Gastroesophageal sphincter (tissue), 4 donors: ENCODE measurements at regions not wholly inside any gene's neighbourhood (a gene's known extent, or its start where the extent isn't known, plus 50 kb on each side); places are given as distances from the start of the nearest gene placed in this dataset.
"Not testable (repeated sequence)": the region's sequence is repeated elsewhere in the genome, so short reads cannot be mapped to it uniquely, and the experiment has no call there.

ENCODE experiments used
- ATAC-seq: fragments of 150-250 bp; one replicate; pipeline ENCODE4 v1.9.1; 2016; ENCODE audit warnings: mild to moderate bottlenecking, moderate library complexity
- H3K27ac ChIP-seq, 4 donors: fragments of 200-600 bp; sonication (generic) in 3 of 4; 1 replicate in 3 of 4; 2 replicates in 1 of 4; pipeline ENCODE4 v1.5.1; 2016 to 2019
- H3K27me3 ChIP-seq: fragments of 200-600 bp; sonication (generic); one replicate; pipeline ENCODE4 v1.5.1; 2019
- H3K36me3 ChIP-seq, 2 donors: fragments of 200-600 bp; sonication (generic); one replicate each; pipeline ENCODE4 v1.5.1; 2019; ENCODE audit warnings: control low read depth in 1 of 2
- H3K4me1 ChIP-seq, 3 donors: fragments of 200-600 bp; sonication (generic); 1 replicate in 2 of 3; 2 replicates in 1 of 3; pipeline ENCODE4 v1.5.1; 2016 to 2019; ENCODE audit warnings: control low read depth in 2 of 3
- H3K4me3 ChIP-seq, 2 donors: fragments of 200-600 bp; sonication (generic); one replicate each; pipeline ENCODE4 v1.5.1; 2019; ENCODE audit warnings: mild to moderate bottlenecking in 1 of 2, moderate library complexity in 1 of 2
- H3K9me3 ChIP-seq, 3 donors: fragments of 200-600 bp; sonication (generic); one replicate each; pipeline ENCODE4 v1.5.1; 2017 to 2019; ENCODE audit warnings: control low read depth in 2 of 3
- EP300 ChIP-seq: sonication (generic); formaldehyde crosslinking; IDR thresholded peaks from one replicate; pipeline ENCODE4 v1.6.1; 2017; ENCODE audit warnings: antibody characterized with exemption, mild to moderate bottlenecking
- POLR2A ChIP-seq, 2 donors: fragments of 450-650 bp; IDR thresholded peaks; one replicate each; pipeline ENCODE4 v1.6.1; 2017; ENCODE audit warnings: antibody characterized with exemption in 2 of 2, mild to moderate bottlenecking in 2 of 2, moderate library complexity in 1 of 2
- POLR2AphosphoS5 ChIP-seq: sonication (generic); formaldehyde crosslinking; IDR thresholded peaks from one replicate; pipeline ENCODE4 v1.6.1; 2017; ENCODE audit warnings: antibody characterized with exemption
- WGBS, 2 donors: methylation state at CpG; one replicate each; pipeline ENCODE4 v1.1.5; 2018; ENCODE audit warnings: low coverage in 1 of 2; 5-methylcytosine and 5-hydroxymethylcytosine counted together
- TF ChIP-seq, protein P1 (sequence below), 4 experiments: fragments of 200-600 bp in 2 of 4; fragments of 450-650 bp in 2 of 4; sonication (generic) in 1 of 4; IDR thresholded peaks; one replicate each; pipeline ENCODE4 v1.5.1; 2017 to 2019; ENCODE audit warnings: antibody characterized with exemption in 4 of 4, mild to moderate bottlenecking in 2 of 4, moderate library complexity in 2 of 4

DNA sequence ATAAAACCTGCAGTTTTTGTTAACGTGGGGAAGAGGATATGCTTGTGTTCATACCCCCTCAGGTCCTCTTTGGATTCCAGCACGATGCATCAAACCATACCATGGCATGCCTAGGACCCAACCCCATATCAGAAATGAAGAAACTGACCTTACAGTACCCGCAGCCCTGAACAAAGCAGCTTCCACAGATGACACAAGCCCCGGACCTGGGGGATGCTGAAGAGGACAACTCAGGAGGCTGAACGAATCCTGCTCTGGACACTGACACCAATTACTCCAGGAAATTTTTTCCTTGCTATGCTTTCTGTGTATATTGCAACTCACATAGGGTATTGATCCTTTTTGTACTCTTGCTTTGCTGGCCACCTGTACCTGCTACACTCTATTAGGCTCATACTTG is 129.6 kb downstream of the ZNF675 start:
- no peak overlapping the region for H3K4me3 ChIP-seq
- ATAC-seq: no peak
- no peaks in the 10 kb centered on the region for H3K27me3 ChIP-seq
- TF ChIP-seq EP300 (no peak), POLR2A (IDR thresholded peaks at IDR 0.05) (no peak), POLR2AphosphoS5 (no peak)
- TF ChIP-seq, protein P1, sequence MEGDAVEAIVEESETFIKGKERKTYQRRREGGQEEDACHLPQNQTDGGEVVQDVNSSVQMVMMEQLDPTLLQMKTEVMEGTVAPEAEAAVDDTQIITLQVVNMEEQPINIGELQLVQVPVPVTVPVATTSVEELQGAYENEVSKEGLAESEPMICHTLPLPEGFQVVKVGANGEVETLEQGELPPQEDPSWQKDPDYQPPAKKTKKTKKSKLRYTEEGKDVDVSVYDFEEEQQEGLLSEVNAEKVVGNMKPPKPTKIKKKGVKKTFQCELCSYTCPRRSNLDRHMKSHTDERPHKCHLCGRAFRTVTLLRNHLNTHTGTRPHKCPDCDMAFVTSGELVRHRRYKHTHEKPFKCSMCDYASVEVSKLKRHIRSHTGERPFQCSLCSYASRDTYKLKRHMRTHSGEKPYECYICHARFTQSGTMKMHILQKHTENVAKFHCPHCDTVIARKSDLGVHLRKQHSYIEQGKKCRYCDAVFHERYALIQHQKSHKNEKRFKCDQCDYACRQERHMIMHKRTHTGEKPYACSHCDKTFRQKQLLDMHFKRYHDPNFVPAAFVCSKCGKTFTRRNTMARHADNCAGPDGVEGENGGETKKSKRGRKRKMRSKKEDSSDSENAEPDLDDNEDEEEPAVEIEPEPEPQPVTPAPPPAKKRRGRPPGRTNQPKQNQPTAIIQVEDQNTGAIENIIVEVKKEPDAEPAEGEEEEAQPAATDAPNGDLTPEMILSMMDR (IDR thresholded peaks at IDR 0.05): no peak
- H3K36me3 ChIP-seq: no peaks in the 10 kb centered on the region
- no peak overlapping the region for H3K27ac ChIP-seq
- no peaks in the 10 kb centered on the region for H3K9me3 ChIP-seq
- H3K4me1 ChIP-seq: no peaks in the 10 kb centered on the region
- 76 to 84% methylated on average over 5 of the region's 5 CpGs for WGBS, 2 donors

DNA sequence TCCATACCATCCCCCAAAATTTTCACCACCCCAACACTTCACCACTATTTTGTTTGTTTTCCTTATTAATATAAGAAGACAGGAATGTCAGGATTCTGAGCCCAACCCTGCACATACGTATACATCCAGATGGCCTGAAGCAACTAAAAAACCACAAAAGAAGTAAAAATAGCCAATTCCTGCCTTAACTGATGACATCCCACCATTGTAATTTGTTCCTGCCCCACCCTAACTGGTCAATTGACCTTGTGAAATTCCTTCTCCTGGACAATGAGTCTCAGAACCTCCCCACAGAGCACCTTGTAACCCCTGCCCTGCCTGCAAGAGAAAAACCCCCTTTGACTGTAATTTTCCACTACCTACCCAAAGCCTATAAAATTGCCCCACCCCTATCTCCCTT is 132.5 kb downstream of the ZNF675 start:
- Histone ChIP-seq H3K36me3 (no peaks in the 10 kb centered on the region), H3K9me3 (no peaks in the 10 kb centered on the region), H3K4me3 (no peak overlapping the region), H3K27me3 (no peaks in the 10 kb centered on the region), H3K27ac (no peak overlapping the region), H3K4me1 (no peaks in the 10 kb centered on the region)
- 70 to 78% methylated on average over 1 of the region's 1 CpG for WGBS, 2 donors
- ATAC-seq: no peak
- no peak for TF ChIP-seq POLR2A (IDR thresholded peaks at IDR 0.05)
- no peak for TF ChIP-seq EP300
- TF ChIP-seq, protein P1 (IDR thresholded peaks at IDR 0.05): no peak
- no peak for TF ChIP-seq POLR2AphosphoS5

DNA sequence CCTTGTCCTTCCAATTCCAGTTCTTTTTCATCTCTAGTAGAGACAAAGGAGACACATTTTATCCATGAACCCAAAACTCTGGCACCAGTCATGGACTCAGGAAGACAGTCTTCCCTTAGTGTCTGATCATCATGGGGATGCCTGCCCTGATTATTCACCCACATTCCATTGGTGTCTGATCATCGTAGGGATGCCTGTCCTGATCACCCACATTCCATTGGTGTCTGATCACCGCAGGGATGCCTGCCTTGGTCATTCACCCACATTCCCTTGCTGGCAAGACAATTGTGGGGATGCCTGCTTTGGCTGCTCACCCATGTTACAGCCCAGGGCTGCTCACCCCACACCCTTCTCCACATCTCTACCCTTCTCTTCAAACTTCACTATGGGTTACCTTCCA is 136.9 kb downstream of the ZNF675 start:
- H3K27ac ChIP-seq, H3K9me3 ChIP-seq, H3K4me1 ChIP-seq, ATAC-seq, H3K36me3 ChIP-seq, H3K27me3 ChIP-seq, H3K4me3 ChIP-seq: not testable (repeated sequence)
- WGBS, 2 donors: 63 to 73% methylated on average over 2 of the region's 2 CpGs

DNA sequence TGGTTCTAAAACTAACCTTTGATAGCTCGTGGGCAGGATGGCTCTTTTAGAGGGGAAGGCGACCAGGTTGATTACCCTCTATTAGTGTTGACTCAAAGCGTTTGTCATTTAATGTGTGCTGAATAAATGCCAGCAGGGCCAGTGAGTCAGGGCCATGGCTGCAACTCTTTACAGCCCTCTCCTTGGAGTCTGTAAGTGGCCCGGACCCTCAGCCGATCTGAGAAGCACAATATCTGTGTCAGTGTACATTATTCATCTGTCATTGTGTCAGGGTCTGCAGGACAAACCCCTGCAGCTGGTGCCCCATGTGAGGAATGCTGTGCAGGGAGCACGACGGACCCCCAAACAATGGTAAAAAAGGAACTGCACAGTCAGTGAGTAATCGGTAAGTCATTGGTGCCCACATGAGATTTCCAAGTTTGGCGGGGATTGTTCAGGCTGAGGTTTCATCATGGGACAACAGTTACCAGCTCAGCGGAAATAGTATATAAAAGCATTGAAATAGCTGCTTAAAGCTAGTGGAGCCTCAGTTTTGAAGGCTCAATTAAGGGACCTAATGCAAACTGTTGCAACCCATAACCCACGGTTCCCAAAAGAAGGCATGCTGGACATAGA is 139.1 kb downstream of the ZNF675 start:
- H3K27ac ChIP-seq: no peak overlapping the region
- no peak for TF ChIP-seq POLR2AphosphoS5
- no peak for TF ChIP-seq POLR2A (IDR thresholded peaks at IDR 0.05)
- no peak for TF ChIP-seq EP300
- TF ChIP-seq, protein P1 (IDR thresholded peaks at IDR 0.05): no peak
- H3K9me3 ChIP-seq: no peaks in the 10 kb centered on the region
- H3K36me3 ChIP-seq: no peaks in the 10 kb centered on the region
- no peak for ATAC-seq
- 69 to 84% methylated on average over 5 to 8 of the region's 11 CpGs for WGBS, 2 donors
- H3K4me3 ChIP-seq: no peak overlapping the region
- H3K4me1 ChIP-seq: no peaks in the 10 kb centered on the region
- H3K27me3 ChIP-seq: no peaks in the 10 kb centered on the region

DNA sequence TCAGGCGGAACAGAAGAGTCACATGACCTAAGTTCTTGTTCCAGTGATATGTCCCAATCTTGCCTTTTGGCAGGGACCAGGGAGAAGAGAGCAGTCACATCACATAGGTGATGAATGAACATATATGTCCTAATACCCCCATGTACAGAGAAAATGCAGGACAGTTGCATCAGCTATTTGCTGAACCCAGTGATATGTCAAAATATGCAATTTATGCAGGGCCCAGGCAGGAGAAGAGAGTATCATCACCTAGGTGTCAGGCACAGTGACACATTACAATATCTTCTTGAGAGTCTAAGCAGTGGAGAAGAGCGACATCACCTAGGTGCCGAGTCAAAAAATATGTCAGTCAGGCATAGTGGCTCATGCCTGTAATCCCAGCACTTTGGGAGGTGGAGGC is 139.9 kb downstream of the ZNF675 start:
- no peak for ATAC-seq
- H3K4me3 ChIP-seq: no peak overlapping the region
- H3K9me3 ChIP-seq: no peaks in the 10 kb centered on the region
- WGBS, 2 donors: 79 to 83% methylated on average over 2 of the region's 3 CpGs
- H3K4me1 ChIP-seq: no peaks in the 10 kb centered on the region
- TF ChIP-seq, protein P1 (IDR thresholded peaks at IDR 0.05): no peak
- TF ChIP-seq EP300 (no peak), POLR2A (IDR thresholded peaks at IDR 0.05) (no peak), POLR2AphosphoS5 (no peak)
- no peak overlapping the region for H3K27ac ChIP-seq
- no peaks in the 10 kb centered on the region for H3K27me3 ChIP-seq
- H3K36me3 ChIP-seq: no peaks in the 10 kb centered on the region
